ENCODE measurements at regions not wholly inside any gene's neighbourhood (a gene's known extent, or its start where the extent isn't known, plus 50 kb on each side); places are given as distances from the start of the nearest gene placed in this dataset.
A peak's percentile ranks its signal among the peaks of the same experiment; 100 is the strongest.
"Not testable (repeated sequence)": the region's sequence is repeated elsewhere in the genome, so short reads cannot be mapped to it uniquely, and the experiment has no call there.

- DNase-seq: not testable (repeated sequence)
These were observed 125.3 kb downstream of the GOLGA6L4 start for GRCh38 chr15:84360902-84361301.

- DNase-seq: not testable (repeated sequence)
These were observed 148.8 kb downstream of the GOLGA6L4 start for GRCh38 chr15:84384421-84384820.

- no peak for DNase-seq
These were observed 151.5 kb downstream of the GOLGA6L4 start for GRCh38 chr15:84387086-84387485.

- not testable (repeated sequence) for DNase-seq
These were observed 152.6 kb downstream of the GOLGA6L4 start for GRCh38 chr15:84388201-84388600.

GRCh38 chr15:84388638-84389037 is 153.1 kb downstream of the GOLGA6L4 start:
- not testable (repeated sequence) for DNase-seq

- DNase-seq: not testable (repeated sequence)
These were observed 154.8 kb downstream of the GOLGA6L4 start for GRCh38 chr15:84390324-84390723.

- no peak for DNase-seq
These were observed 155.6 kb downstream of the GOLGA6L4 start for GRCh38 chr15:84391191-84391590.

- DNase-seq: not testable (repeated sequence)
These were observed 156.4 kb downstream of the GOLGA6L4 start for GRCh38 chr15:84392020-84392419.

- peak; percentile 32 for DNase-seq
These were observed 157.9 kb downstream of the GOLGA6L4 start for GRCh38 chr15:84393386-84393936.

- DNase-seq: not testable (repeated sequence)
These were observed 158.4 kb downstream of the GOLGA6L4 start for GRCh38 chr15:84393966-84394365.

GRCh38 chr15:84395384-84395783 is 159.8 kb downstream of the GOLGA6L4 start:
- not testable (repeated sequence) for DNase-seq

- not testable (repeated sequence) for DNase-seq
These were observed 160.3 kb downstream of the GOLGA6L4 start for GRCh38 chr15:84395881-84396280.

GRCh38 chr15:84397066-84397465 is 161.5 kb downstream of the GOLGA6L4 start:
- DNase-seq: not testable (repeated sequence)

- DNase-seq: not testable (repeated sequence)
These were observed 162.5 kb downstream of the GOLGA6L4 start for GRCh38 chr15:84398087-84398486.

- DNase-seq: no peak
These were observed 163.5 kb downstream of the GOLGA6L4 start for GRCh38 chr15:84398763-84399701.

GRCh38 chr15:84400017-84400740 is 164.6 kb downstream of the GOLGA6L4 start:
- DNase-seq: no peak

GRCh38 chr15:84400820-84401219 is 165.2 kb downstream of the GOLGA6L4 start:
- no peak for DNase-seq

- not testable (repeated sequence) for DNase-seq
These were observed 165.9 kb downstream of the GOLGA6L4 start for GRCh38 chr15:84401461-84401860.

- DNase-seq: not testable (repeated sequence)
These were observed 166.6 kb downstream of the GOLGA6L4 start for GRCh38 chr15:84401891-84402840.

GRCh38 chr15:84402856-84403608 is 167.5 kb downstream of the GOLGA6L4 start:
- no peak for DNase-seq

- DNase-seq: not testable (repeated sequence)
These were observed 173.8 kb downstream of the GOLGA6L4 start for GRCh38 chr15:84409357-84409756.
